ENCODE measurements at regions not wholly inside any gene's neighbourhood (a gene's known extent, or its start where the extent isn't known, plus 50 kb on each side); places are given as distances from the start of the nearest gene placed in this dataset.

- no peaks in the 10 kb centered on the region for H3K79me1 ChIP-seq (ENCODE audit: insufficient read depth, low read depth, low read length, poor library complexity, severe bottlenecking)
- H3K56ac ChIP-seq (ENCODE audit: insufficient read length, low read depth, low read length), result no peak overlapping the region
- Mint-ChIP-seq H3K36me3 (ENCODE audit: insufficient read depth in 1 of 3, low read depth in 3 of 3) (peaks cover 0 to 16% (median 11%) of the 10 kb centered on the region in 3 experiments; a peak in 5 of 7 replicates), H3K9me3 (peaks cover 13 to 21% of the 10 kb centered on the region in 2 experiments), H3K4me1 (peaks cover 26 to 34% of the 10 kb centered on the region in 2 experiments), H3K27ac (no peak overlapping the region), H3K4me3 (no peak overlapping the region), H3K27me3 (ENCODE audit: low read depth) (no peaks in the 10 kb centered on the region; the same call in 1 of the 2 replicates)
- no peak for DNase-seq
- H3K4me1 ChIP-seq (ENCODE audit: insufficient read depth, low read length), result peaks cover 4% of the 10 kb centered on the region; the same call in 1 of the 2 replicates
- no peak overlapping the region for H4K5ac ChIP-seq (ENCODE audit: insufficient read length, low read depth, low read length)
- H3K4me2 ChIP-seq (ENCODE audit: insufficient read depth, insufficient read length, low read length), result no peak overlapping the region
- H2BK5ac ChIP-seq (ENCODE audit: insufficient read length, low read length), result no peak overlapping the region
- no CpG with 5 or more reads among the region's 9 CpGs for WGBS (ENCODE audit: extremely low coverage, insufficient read length, low lambda C conversion rate)
- no peak overlapping the region for H2BK12ac ChIP-seq (ENCODE audit: insufficient read length, low read depth, low read length)
- no peak overlapping the region for H3K9ac ChIP-seq (ENCODE audit: extremely low read depth, insufficient read length, low read length)
- H3K18ac ChIP-seq (ENCODE audit: insufficient read length, low read depth, low read length), result no peak overlapping the region
- no peak overlapping the region for H3K14ac ChIP-seq (ENCODE audit: insufficient read depth, low read length)
- no peak overlapping the region for H3K23ac ChIP-seq (ENCODE audit: insufficient read length, low read depth, low read length)
- no peaks in the 10 kb centered on the region for H3K79me2 ChIP-seq (ENCODE audit: insufficient read depth, low read length)
- H3K9me3 ChIP-seq (ENCODE audit: control insufficient read depth, low read depth, low read length), result no peaks in the 10 kb centered on the region
- TF ChIP-seq CTCF (conservative IDR thresholded peaks at IDR 0.05), result no peak
- H3T11ph ChIP-seq (ENCODE audit: low read length), result no peak overlapping the region
- H3K27me3 ChIP-seq (ENCODE audit: insufficient read depth, low read length), result no peaks in the 10 kb centered on the region
- H4K91ac ChIP-seq (ENCODE audit: insufficient read length, low read depth, low read length), result no peak overlapping the region
- H3K23me2 ChIP-seq (ENCODE audit: insufficient read length, low read depth, low read length, poor library complexity, severe bottlenecking), result no peaks in the 10 kb centered on the region
- H4K20me1 ChIP-seq (ENCODE audit: control insufficient read depth, insufficient read depth, insufficient read length), result no peaks in the 10 kb centered on the region
- no peak overlapping the region for H2BK20ac ChIP-seq (ENCODE audit: low read depth, low read length, poor library complexity, severe bottlenecking)
- H3K27ac ChIP-seq (ENCODE audit: insufficient read length, low read depth, low read length), result no peak overlapping the region
- no peak overlapping the region for H2AK5ac ChIP-seq (ENCODE audit: insufficient read length, low read length)
- H2BK120ac ChIP-seq (ENCODE audit: low read depth, low read length, poor library complexity, severe bottlenecking), result no peak overlapping the region
- H2AFZ ChIP-seq (ENCODE audit: low read length), result no peak overlapping the region
- H4K8ac ChIP-seq (replicated peaks; ENCODE audit: insufficient read length, low read depth, low read length), result no peak overlapping the region
- no peak overlapping the region for H2BK15ac ChIP-seq (ENCODE audit: low read depth, low read length)
- H3K4ac ChIP-seq (ENCODE audit: low read depth, low read length), result no peak overlapping the region
Measured at GRCh38 chr10:2968401-2969058, 98.8 kb upstream of the PFKP start.
